H1 (cell line): ENCODE measurements at regions not wholly inside any gene's neighbourhood (a gene's known extent, or its start where the extent isn't known, plus 50 kb on each side); places are given as distances from the start of the nearest gene placed in this dataset.

ENCODE experiments used
- CTCF ChIA-PET: fragments of 300-600 bp; sonication (Branson Sonifier 250); formaldehyde crosslinking; loops from one replicate; lab custom pipeline; 2021; ENCODE audit not compliant: partially characterized antibody; lab: Charles Lee
- POLR2A ChIA-PET: fragments of 300-600 bp; sonication (Branson Sonifier 250); formaldehyde crosslinking; loops from one replicate; lab custom pipeline; 2021; ENCODE audit warnings: inconsistent platforms; ENCODE audit not compliant: partially characterized antibody; lab: Charles Lee
- DNase-seq, 2 experiments: peaks; one replicate each; pipeline versions ENCODE4 v3.0.0 to v3.0.0-alpha.2; 2010 to 2022; ENCODE audit warnings: low spot score in 2 of 2, low read depth in 1 of 2, mixed read lengths in 1 of 2
- FAIRE-seq: peaks from 2 replicates; lab custom pipeline; 2011; peaks lifted over from hg19 to GRCh38; lab: Jason Lieb, UNC
- H2AFZ ChIP-seq: 2 replicates; pipeline ENCODE4 v1.8.1; 2012; ENCODE audit warnings: low read length, inconsistent platforms
- H2AK5ac ChIP-seq: 2 replicates; pipeline ENCODE4 v1.6.1; 2013; ENCODE audit warnings: low read depth, low read length
- H2BK120ac ChIP-seq: replicated peaks from 2 replicates; pipeline ENCODE3; 2013; ENCODE audit warnings: low read depth, low read length, inconsistent platforms
- H2BK12ac ChIP-seq: 2 replicates; pipeline ENCODE4 v1.6.1; 2013; ENCODE audit warnings: low read depth, low read length
- H2BK15ac ChIP-seq: 2 replicates; pipeline ENCODE4 v1.6.1; 2013; ENCODE audit warnings: low read length
- H2BK20ac ChIP-seq: 2 replicates; pipeline ENCODE4 v1.6.1; 2013; ENCODE audit warnings: low read length
- H2BK5ac ChIP-seq: 2 replicates; pipeline ENCODE4 v1.6.1; 2013; ENCODE audit warnings: low read depth, low read length
- H3K14ac ChIP-seq: 2 replicates; pipeline ENCODE4 v1.6.1; 2013; ENCODE audit warnings: inconsistent platforms; ENCODE audit not compliant: insufficient read length
- H3K18ac ChIP-seq: 2 replicates; pipeline ENCODE4 v1.6.1; 2013; ENCODE audit warnings: low read length; ENCODE audit errors: extremely low read depth
- H3K23ac ChIP-seq: 2 replicates; pipeline ENCODE4 v1.6.1; 2013; ENCODE audit warnings: inconsistent platforms; ENCODE audit not compliant: insufficient read length
- H3K23me2 ChIP-seq: 2 replicates; pipeline ENCODE4 v1.6.1; 2013; ENCODE audit warnings: low read depth, low read length
- H3K27ac ChIP-seq: 2 replicates; pipeline ENCODE4 v1.6.1; 2011; ENCODE audit warnings: low read depth, low read length, inconsistent platforms
- H3K27me3 ChIP-seq, 4 experiments: replicated peaks in 1 of 4; 1 replicate in 1 of 4; 2 replicates in 3 of 4; pipeline versions ENCODE4 v1.6.1 to v1.8.1; 2011 to 2013; ENCODE audit warnings: low read length in 3 of 4, mild to moderate bottlenecking in 3 of 4, inconsistent platforms in 2 of 4, mixed read lengths in 2 of 4, moderate library complexity in 1 of 4; ENCODE audit not compliant: control insufficient read depth in 3 of 4, insufficient read depth in 3 of 4; ENCODE audit errors: extremely low read depth in 1 of 4
- H3K36me3 ChIP-seq, 4 experiments: 2 replicates each; pipeline versions ENCODE4 v1.6.1 to v1.8.1; 2011 to 2013; ENCODE audit warnings: mild to moderate bottlenecking in 4 of 4, low read length in 3 of 4, moderate library complexity in 2 of 4, control low read depth in 1 of 4, inconsistent platforms in 1 of 4; ENCODE audit not compliant: insufficient read depth in 4 of 4, control insufficient read depth in 2 of 4
- H3K4ac ChIP-seq: replicated peaks from 2 replicates; pipeline ENCODE3; 2013; ENCODE audit warnings: low read length, low read depth, mixed read lengths, inconsistent platforms; ENCODE audit not compliant: insufficient read length
- H3K4me1 ChIP-seq, 4 experiments: replicated peaks in 1 of 4; 1 replicate in 1 of 4; 2 replicates in 3 of 4; pipeline versions ENCODE4 v1.6.1 to v1.8.1; 2011 to 2013; ENCODE audit warnings: low read length in 3 of 4, inconsistent platforms in 2 of 4, mixed read lengths in 1 of 4; ENCODE audit not compliant: insufficient read depth in 4 of 4, control insufficient read depth in 3 of 4
- H3K4me2 ChIP-seq, 2 experiments: 2 replicates each; pipeline versions ENCODE4 v1.6.1 to v1.8.1; 2011 to 2013; ENCODE audit warnings: low read depth in 2 of 2, low read length in 2 of 2, control low read depth in 1 of 2, inconsistent platforms in 1 of 2, mild to moderate bottlenecking in 1 of 2; ENCODE audit not compliant: insufficient read depth in 1 of 2
- H3K4me3 ChIP-seq, 4 experiments: fragments of 200-600, 300-600 bp in 1 of 4; sonication (generic), shearing (Covaris generic), sonication (Bioruptor Twin) in 1 of 4; 2 replicates each; pipeline versions ENCODE4 v1.5.1 to v1.8.1; 2011 to 2016; ENCODE audit warnings: low read length in 4 of 4, low read depth in 3 of 4, control low read depth in 2 of 4, inconsistent platforms in 2 of 4, mild to moderate bottlenecking in 2 of 4, mixed read lengths in 1 of 4, moderate library complexity in 1 of 4; ENCODE audit not compliant: insufficient read depth in 2 of 4; ENCODE audit errors: extremely low read depth in 1 of 4
- H3K56ac ChIP-seq: replicated peaks from 2 replicates; pipeline ENCODE3; 2013; ENCODE audit warnings: low read depth, mild to moderate bottlenecking, mixed read lengths, low read length, inconsistent platforms; ENCODE audit not compliant: insufficient read length
- H3K79me1 ChIP-seq: 2 replicates; pipeline ENCODE4 v1.6.1; 2013; ENCODE audit warnings: low read depth, low read length, control low read depth
- H3K79me2 ChIP-seq, 2 experiments: 2 replicates each; pipeline versions ENCODE4 v1.6.1 to v1.8.1; 2012 to 2013; ENCODE audit warnings: low read length in 2 of 2, mild to moderate bottlenecking in 2 of 2, inconsistent platforms in 1 of 2; ENCODE audit not compliant: insufficient read depth in 2 of 2, control insufficient read depth in 1 of 2
- H3K9ac ChIP-seq, 4 experiments: replicated peaks in 1 of 4; 1 replicate in 1 of 4; 2 replicates in 3 of 4; pipeline versions ENCODE4 v1.6.1 to v1.8.1; 2011 to 2013; ENCODE audit warnings: low read depth in 3 of 4, low read length in 3 of 4, control low read depth in 2 of 4, mild to moderate bottlenecking in 2 of 4, moderate library complexity in 2 of 4, inconsistent platforms in 1 of 4; ENCODE audit errors: extremely low read depth in 1 of 4
- H3K9me3 ChIP-seq, 2 experiments: 2 replicates each; pipeline versions ENCODE4 v1.6.1 to v1.8.1; 2012 to 2013; ENCODE audit warnings: mild to moderate bottlenecking in 2 of 2, moderate library complexity in 2 of 2, control low read depth in 1 of 2, inconsistent platforms in 1 of 2, low read depth in 1 of 2, low read length in 1 of 2, mixed read lengths in 1 of 2; ENCODE audit not compliant: insufficient read depth in 2 of 2
- H4K20me1 ChIP-seq, 2 experiments: replicated peaks in 1 of 2; 2 replicates each; pipeline versions ENCODE3 to v1.8.1; 2011 to 2013; ENCODE audit warnings: inconsistent platforms in 2 of 2, low read length in 2 of 2, mild to moderate bottlenecking in 1 of 2; ENCODE audit not compliant: insufficient read depth in 2 of 2, control insufficient read depth in 1 of 2
- H4K5ac ChIP-seq: 2 replicates; pipeline ENCODE4 v1.6.1; 2013; ENCODE audit warnings: low read length, low read depth, mixed read lengths, inconsistent platforms; ENCODE audit not compliant: insufficient read length
- H4K8ac ChIP-seq: 2 replicates; pipeline ENCODE4 v1.8.0; 2013; ENCODE audit warnings: mild to moderate bottlenecking, moderate library complexity, low read length, inconsistent platforms; ENCODE audit not compliant: insufficient read depth; ENCODE audit errors: extremely low read depth
- H4K91ac ChIP-seq: replicated peaks from 2 replicates; pipeline ENCODE3; 2013; ENCODE audit warnings: low read length, mixed read lengths, inconsistent platforms; ENCODE audit not compliant: insufficient read length
- ASH2L ChIP-seq: fragments of 200-600, 300-600 bp; sonication (generic); IDR thresholded peaks from one replicate; pipeline ENCODE4 v1.7.1; 2017; ENCODE audit warnings: low read length
- CBX8 ChIP-seq: fragments of 300-800, 300-1000 bp; sonication (generic); IDR thresholded peaks from 2 replicates; pipeline ENCODE4 v1.7.1; 2016; ENCODE audit warnings: low read depth, low read length, borderline replicate concordance
- GABPA ChIP-seq: IDR thresholded peaks from 2 replicates; pipeline ENCODE4 v1.6.1; 2011; ENCODE audit warnings: mild to moderate bottlenecking, low read length, moderate library complexity, borderline replicate concordance; ENCODE audit not compliant: insufficient read depth
- MAFK ChIP-seq: IDR thresholded peaks from 2 replicates; pipeline ENCODE4 v1.6.1; 2012; ENCODE audit warnings: low read depth, mild to moderate bottlenecking, improper control_type of control experiment, low read length
- NANOG ChIP-seq: IDR thresholded peaks from 2 replicates; pipeline ENCODE4 v1.6.1; 2011; ENCODE audit warnings: low read length, low read depth, mild to moderate bottlenecking, inconsistent platforms; ENCODE audit not compliant: insufficient read depth, poor library complexity, severe bottlenecking
- POU5F1 ChIP-seq: IDR thresholded peaks from 2 replicates; pipeline ENCODE4 v1.6.1; 2011; ENCODE audit warnings: low read depth, mild to moderate bottlenecking, low read length, moderate library complexity
- SIN3A ChIP-seq, 2 experiments: IDR thresholded peaks in 1 of 2; conservative IDR thresholded peaks in 1 of 2; 2 replicates each; pipeline ENCODE4 v1.6.1; 2011 to 2012; ENCODE audit warnings: low read length in 2 of 2, improper control_type of control experiment in 1 of 2, low read depth in 1 of 2, mild to moderate bottlenecking in 1 of 2
- SIX5 ChIP-seq: IDR thresholded peaks from 2 replicates; pipeline ENCODE4 v1.6.1; 2011; ENCODE audit warnings: mild to moderate bottlenecking, low read depth, low read length
- SRF ChIP-seq: IDR thresholded peaks from 2 replicates; pipeline ENCODE4 v1.6.1; 2011; ENCODE audit warnings: mild to moderate bottlenecking, low read depth, low read length, moderate library complexity
- YY1 ChIP-seq: IDR thresholded peaks from 2 replicates; pipeline ENCODE4 v1.6.1; 2011; ENCODE audit warnings: low read depth, mild to moderate bottlenecking, low read length
- WGBS, 2 experiments: shearing (Covaris generic) in 1 of 2; methylation state at CpG; one replicate each; pipeline versions ENCODE4 v1.1.6 to v1.1.7; 2013 to 2015; ENCODE audit warnings: low lambda C conversion rate in 2 of 2, mixed read lengths in 2 of 2, inconsistent platforms in 1 of 2, low coverage in 1 of 2, missing lambda C conversion rate in 1 of 2; ENCODE audit not compliant: insufficient replicate concordance in 2 of 2, insufficient coverage in 1 of 2, insufficient read length in 1 of 2; ENCODE audit errors: extremely low coverage in 1 of 2, missing lambda C conversion rate in 1 of 2; 5-methylcytosine and 5-hydroxymethylcytosine counted together

GRCh38 chr6:9938801-9939200 lies 476.1 kb downstream of the TFAP2A start:
- Histone ChIP-seq H3K4me2 (no peak overlapping the region), H3K4me3 (no peak overlapping the region), H4K91ac (no peak overlapping the region), H2AFZ (no peak overlapping the region), H3K23ac (no peak overlapping the region), H3K27me3 (no peaks in the 10 kb centered on the region), H3K79me1 (no peaks in the 10 kb centered on the region), H2BK12ac (no peak overlapping the region), H3K4me1 (no peaks in the 10 kb centered on the region), H2BK20ac (no peak overlapping the region), H4K20me1 (no peaks in the 10 kb centered on the region), H2BK15ac (no peak overlapping the region), H2AK5ac (no peak overlapping the region), H3K4ac (no peak overlapping the region), H3K18ac (no peak overlapping the region), H4K8ac (no peak overlapping the region), H3K36me3 (no peaks in the 10 kb centered on the region), H3K56ac (no peak overlapping the region), H3K23me2 (no peaks in the 10 kb centered on the region), H3K79me2 (no peaks in the 10 kb centered on the region), H3K9me3 (peaks cover 0 to 8% of the 10 kb centered on the region in 2 experiments; a peak in 1 of 4 replicates), H2BK120ac (no peak overlapping the region), H3K9ac (no peak overlapping the region), H2BK5ac (no peak overlapping the region), H4K5ac (no peak overlapping the region), H3K14ac (no peak overlapping the region), H3K27ac (no peak overlapping the region)
- CTCF ChIA-PET = no interaction called here
- 99% methylated on average over 7 of the region's 7 CpGs; no CpG with 5 or more reads in 1 of the 2 experiments for WGBS, 2 experiments
- POLR2A ChIA-PET = no interaction called here
- DNase-seq = no peak
- FAIRE-seq = no peak
- TF ChIP-seq SIN3A (conservative IDR thresholded peaks at IDR 0.05 in 1 of 2, IDR thresholded peaks at IDR 0.05 in 1 of 2; ENCODE audit: low read depth in 1 of 2, low read length in 2 of 2) (no peak), SRF (no peak), POU5F1 (no peak), GABPA (no peak), MAFK (no peak), NANOG (no peak), CBX8 (no peak), ASH2L (no peak), YY1 (no peak), SIX5 (no peak)
